ENCODE measurements at regions not wholly inside any gene's neighbourhood (a gene's known extent, or its start where the extent isn't known, plus 50 kb on each side); places are given as distances from the start of the nearest gene placed in this dataset.

GRCh38 chr4:166491635-166492034 lies 618.6 kb downstream of the TLL1 start:
- Histone ChIP-seq H2BK5ac (ENCODE audit: low read depth, low read length, poor library complexity) (no peak overlapping the region), H3K27ac (ENCODE audit: low read depth, low read length) (no peak overlapping the region), H3K23ac (ENCODE audit: low read length) (no peak overlapping the region), H3K4me1 (ENCODE audit: control insufficient read depth in 1 of 2, insufficient read depth in 2 of 2, low read length in 2 of 2) (no peaks in the 10 kb centered on the region), H2BK12ac (ENCODE audit: low read length) (no peak overlapping the region), H2AK5ac (ENCODE audit: low read length) (no peak overlapping the region), H3K18ac (ENCODE audit: low read length) (no peak overlapping the region), H3K36me3 (ENCODE audit: control insufficient read depth in 1 of 2, insufficient read depth in 2 of 2, low read length in 2 of 2) (no peaks in the 10 kb centered on the region), H4K12ac (ENCODE audit: low read depth, low read length) (no peak overlapping the region), H4K8ac (ENCODE audit: low read depth, low read length) (no peak overlapping the region), H3K4ac (ENCODE audit: low read depth, low read length) (no peak overlapping the region), H2BK120ac (ENCODE audit: insufficient read depth, low read length, poor library complexity) (no peak overlapping the region), H3K4me3 (ENCODE audit: low read depth, low read length) (no peak overlapping the region), H3K4me2 (ENCODE audit: low read length) (no peak overlapping the region), H3K14ac (ENCODE audit: low read length) (no peak overlapping the region), H3K9me3 (ENCODE audit: insufficient read depth, low read depth, low read length) (no peaks in the 10 kb centered on the region), H3K79me1 (ENCODE audit: low read length) (no peaks in the 10 kb centered on the region), H4K91ac (ENCODE audit: low read depth, low read length) (no peak overlapping the region), H3K27me3 (ENCODE audit: insufficient read depth, low read length) (no peaks in the 10 kb centered on the region), H3K79me2 (ENCODE audit: control insufficient read depth, insufficient read depth, low read length, poor library complexity) (no peaks in the 10 kb centered on the region), H3K9ac (ENCODE audit: low read length) (no peak overlapping the region), H2AFZ (ENCODE audit: insufficient read depth, low read length, poor library complexity) (no peak overlapping the region)
- no CpG with 5 or more reads among the region's 1 CpG for WGBS (ENCODE audit: extremely low coverage, insufficient coverage, insufficient read length)
- DNase-seq, result peak; percentile 21 to 53

GRCh38 chr4:166493924-166494345 lies 620.9 kb downstream of the TLL1 start:
- Histone ChIP-seq H3K9me3 (ENCODE audit: insufficient read depth, low read depth, low read length) (no peaks in the 10 kb centered on the region), H4K91ac (ENCODE audit: low read depth, low read length) (no peak overlapping the region), H3K27me3 (ENCODE audit: insufficient read depth, low read length) (no peaks in the 10 kb centered on the region), H3K14ac (ENCODE audit: low read length) (no peak overlapping the region), H4K8ac (ENCODE audit: low read depth, low read length) (no peak overlapping the region), H3K27ac (ENCODE audit: low read depth, low read length) (no peak overlapping the region), H3K9ac (ENCODE audit: low read length) (no peak overlapping the region), H3K36me3 (ENCODE audit: control insufficient read depth in 1 of 2, insufficient read depth in 2 of 2, low read length in 2 of 2) (no peaks in the 10 kb centered on the region), H3K79me2 (ENCODE audit: control insufficient read depth, insufficient read depth, low read length, poor library complexity) (no peaks in the 10 kb centered on the region), H3K79me1 (ENCODE audit: low read length) (no peaks in the 10 kb centered on the region), H3K23ac (ENCODE audit: low read length) (no peak overlapping the region), H3K4me3 (ENCODE audit: low read depth, low read length) (no peak overlapping the region), H3K4me1 (ENCODE audit: control insufficient read depth in 1 of 2, insufficient read depth in 2 of 2, low read length in 2 of 2) (no peaks in the 10 kb centered on the region), H4K12ac (ENCODE audit: low read depth, low read length) (no peak overlapping the region), H2BK5ac (ENCODE audit: low read depth, low read length, poor library complexity) (no peak overlapping the region), H2BK12ac (ENCODE audit: low read length) (no peak overlapping the region), H3K18ac (ENCODE audit: low read length) (no peak overlapping the region), H3K4ac (ENCODE audit: low read depth, low read length) (no peak overlapping the region), H2AFZ (ENCODE audit: insufficient read depth, low read length, poor library complexity) (no peak overlapping the region), H3K4me2 (ENCODE audit: low read length) (no peak overlapping the region), H2AK5ac (ENCODE audit: low read length) (no peak overlapping the region), H2BK120ac (ENCODE audit: insufficient read depth, low read length, poor library complexity) (no peak overlapping the region)
- no CpG with 5 or more reads among the region's 2 CpGs for WGBS (ENCODE audit: extremely low coverage, insufficient coverage, insufficient read length)
- no peak for DNase-seq

GRCh38 chr4:166498546-166498945 lies 625.5 kb downstream of the TLL1 start:
- no peak overlapping the region for H4K8ac ChIP-seq (ENCODE audit: low read depth, low read length)
- H3K79me1 ChIP-seq (ENCODE audit: low read length), result peaks cover 3% of the 10 kb centered on the region
- no peak overlapping the region for H2AFZ ChIP-seq (ENCODE audit: insufficient read depth, low read length, poor library complexity)
- no CpG with 5 or more reads among the region's 3 CpGs for WGBS (ENCODE audit: extremely low coverage, insufficient coverage, insufficient read length)
- no peaks in the 10 kb centered on the region for H3K36me3 ChIP-seq (ENCODE audit: control insufficient read depth in 1 of 2, insufficient read depth in 2 of 2, low read length in 2 of 2)
- no peak overlapping the region for H3K23ac ChIP-seq (ENCODE audit: low read length)
- H3K14ac ChIP-seq (ENCODE audit: low read length), result no peak overlapping the region
- H4K91ac ChIP-seq (ENCODE audit: low read depth, low read length), result no peak overlapping the region
- no peaks in the 10 kb centered on the region for H3K27me3 ChIP-seq (ENCODE audit: insufficient read depth, low read length)
- H3K79me2 ChIP-seq (ENCODE audit: control insufficient read depth, insufficient read depth, low read length, poor library complexity), result no peaks in the 10 kb centered on the region
- H4K12ac ChIP-seq (ENCODE audit: low read depth, low read length), result no peak overlapping the region
- H3K4me1 ChIP-seq (ENCODE audit: control insufficient read depth in 1 of 2, insufficient read depth in 2 of 2, low read length in 2 of 2), result no peaks in the 10 kb centered on the region
- DNase-seq, result no peak
- H2AK5ac ChIP-seq (ENCODE audit: low read length), result no peak overlapping the region
- H2BK5ac ChIP-seq (ENCODE audit: low read depth, low read length, poor library complexity), result no peak overlapping the region
- no peaks in the 10 kb centered on the region for H3K9me3 ChIP-seq (ENCODE audit: insufficient read depth, low read depth, low read length)
- H3K9ac ChIP-seq (ENCODE audit: low read length), result no peak overlapping the region
- H2BK12ac ChIP-seq (ENCODE audit: low read length), result no peak overlapping the region
- no peak overlapping the region for H3K4ac ChIP-seq (ENCODE audit: low read depth, low read length)
- no peak overlapping the region for H3K18ac ChIP-seq (ENCODE audit: low read length)
- H3K27ac ChIP-seq (ENCODE audit: low read depth, low read length), result no peak overlapping the region
- H3K4me3 ChIP-seq (ENCODE audit: low read depth, low read length), result no peak overlapping the region
- no peak overlapping the region for H3K4me2 ChIP-seq (ENCODE audit: low read length)
- no peak overlapping the region for H2BK120ac ChIP-seq (ENCODE audit: insufficient read depth, low read length, poor library complexity)

- H3K4me1 ChIP-seq (ENCODE audit: control insufficient read depth in 1 of 2, insufficient read depth in 2 of 2, low read length in 2 of 2), result no peaks in the 10 kb centered on the region
- no peak overlapping the region for H2AFZ ChIP-seq (ENCODE audit: insufficient read depth, low read length, poor library complexity)
- H4K8ac ChIP-seq (ENCODE audit: low read depth, low read length), result no peak overlapping the region
- no peak overlapping the region for H3K18ac ChIP-seq (ENCODE audit: low read length)
- H3K9ac ChIP-seq (ENCODE audit: low read length), result no peak overlapping the region
- no peak overlapping the region for H3K14ac ChIP-seq (ENCODE audit: low read length)
- no peak overlapping the region for H4K12ac ChIP-seq (ENCODE audit: low read depth, low read length)
- H2BK5ac ChIP-seq (ENCODE audit: low read depth, low read length, poor library complexity), result no peak overlapping the region
- no peak overlapping the region for H3K27ac ChIP-seq (ENCODE audit: low read depth, low read length)
- H2BK120ac ChIP-seq (ENCODE audit: insufficient read depth, low read length, poor library complexity), result no peak overlapping the region
- no peaks in the 10 kb centered on the region for H3K36me3 ChIP-seq (ENCODE audit: control insufficient read depth in 1 of 2, insufficient read depth in 2 of 2, low read length in 2 of 2)
- DNase-seq, result no peak
- H3K23ac ChIP-seq (ENCODE audit: low read length), result no peak overlapping the region
- no peak overlapping the region for H3K4me3 ChIP-seq (ENCODE audit: low read depth, low read length)
- H4K91ac ChIP-seq (ENCODE audit: low read depth, low read length), result no peak overlapping the region
- no CpG with 5 or more reads among the region's 4 CpGs for WGBS (ENCODE audit: extremely low coverage, insufficient coverage, insufficient read length)
- no peak overlapping the region for H2AK5ac ChIP-seq (ENCODE audit: low read length)
- H3K79me2 ChIP-seq (ENCODE audit: control insufficient read depth, insufficient read depth, low read length, poor library complexity), result no peaks in the 10 kb centered on the region
- H3K79me1 ChIP-seq (ENCODE audit: low read length), result peaks cover 3% of the 10 kb centered on the region
- no peak overlapping the region for H3K4ac ChIP-seq (ENCODE audit: low read depth, low read length)
- no peak overlapping the region for H3K4me2 ChIP-seq (ENCODE audit: low read length)
- no peaks in the 10 kb centered on the region for H3K9me3 ChIP-seq (ENCODE audit: insufficient read depth, low read depth, low read length)
- H3K27me3 ChIP-seq (ENCODE audit: insufficient read depth, low read length), result no peaks in the 10 kb centered on the region
- no peak overlapping the region for H2BK12ac ChIP-seq (ENCODE audit: low read length)
These were observed 626.8 kb downstream of the TLL1 start for GRCh38 chr4:166499820-166500219.

All from trophoblast cell (in vitro differentiated cells and primary cell).